HEK293 (cell line): ENCODE measurements at regions not wholly inside any gene's neighbourhood (a gene's known extent, or its start where the extent isn't known, plus 50 kb on each side); places are given as distances from the start of the nearest gene placed in this dataset.

Experiments used
- CTCF ChIP-seq: fragments of 450-650 bp; formaldehyde crosslinking; IDR thresholded peaks from 2 replicates; pipeline ENCODE4 v1.5.1; 2016; ENCODE audit warnings: missing biosample characterization, missing genetic modification characterization
- HOXC10 ChIP-seq: sonication (generic); formaldehyde crosslinking; IDR thresholded peaks from 2 replicates; pipeline ENCODE4 v1.8.1; 2023; ENCODE audit warnings: mild to moderate bottlenecking, missing genetic modification reagents
- KLF10 ChIP-seq: fragments of 450-650 bp; IDR thresholded peaks from 2 replicates; pipeline ENCODE4 v1.5.1; 2018; ENCODE audit warnings: missing biosample characterization, mild to moderate bottlenecking, missing genetic modification characterization
- KLF16 ChIP-seq: fragments of 450-650 bp; formaldehyde crosslinking; IDR thresholded peaks from 2 replicates; pipeline ENCODE4 v1.5.1; 2017; ENCODE audit warnings: missing biosample characterization, missing genetic modification characterization
- SALL2 ChIP-seq: fragments of 450-650 bp; formaldehyde crosslinking; IDR thresholded peaks from 2 replicates; pipeline ENCODE4 v1.5.0; 2017; ENCODE audit warnings: missing biosample characterization, mild to moderate bottlenecking, missing genetic modification characterization, borderline replicate concordance
- TCF7L2 ChIP-seq: IDR thresholded peaks from 2 replicates; pipeline ENCODE4 v1.6.1; 2011; ENCODE audit warnings: low read depth, mild to moderate bottlenecking, inconsistent platforms, low read length, moderate library complexity, borderline replicate concordance
- ZBTB8A ChIP-seq: fragments of 450-650 bp; formaldehyde crosslinking; IDR thresholded peaks from 2 replicates; pipeline ENCODE4 v1.5.1; 2016; ENCODE audit warnings: missing biosample characterization, missing genetic modification characterization
- ZNF10 ChIP-seq: fragments of 450-650 bp; formaldehyde crosslinking; IDR thresholded peaks from 2 replicates; pipeline ENCODE4 v1.5.1; 2017; ENCODE audit warnings: missing biosample characterization, missing genetic modification characterization
- ZNF148 ChIP-seq: fragments of 450-650 bp; formaldehyde crosslinking; IDR thresholded peaks from 2 replicates; pipeline ENCODE4 v1.5.0; 2017; ENCODE audit warnings: missing biosample characterization, missing genetic modification characterization, borderline replicate concordance
- ZNF292 ChIP-seq: fragments of 450-650 bp; formaldehyde crosslinking; IDR thresholded peaks from 2 replicates; pipeline ENCODE4 v1.5.1; 2016; ENCODE audit warnings: low read depth, missing biosample characterization, missing genetic modification characterization, borderline replicate concordance
- ZNF350 ChIP-seq: fragments of 450-650 bp; formaldehyde crosslinking; IDR thresholded peaks from 2 replicates; pipeline ENCODE4 v1.5.0; 2017; ENCODE audit warnings: missing biosample characterization, mild to moderate bottlenecking, missing genetic modification characterization
- ZNF548 ChIP-seq: fragments of 450-650 bp; formaldehyde crosslinking; IDR thresholded peaks from 2 replicates; pipeline ENCODE4 v1.5.1; 2016; ENCODE audit warnings: missing biosample characterization, missing genetic modification characterization
- ZNF560 ChIP-seq: fragments of 450-650 bp; formaldehyde crosslinking; IDR thresholded peaks from 2 replicates; pipeline ENCODE4 v1.5.1; 2017; ENCODE audit warnings: missing biosample characterization, missing genetic modification characterization, borderline replicate concordance
- ZNF792 ChIP-seq: fragments of 450-650 bp; formaldehyde crosslinking; IDR thresholded peaks from 2 replicates; pipeline ENCODE4 v1.5.1; 2016; ENCODE audit warnings: missing biosample characterization, missing genetic modification characterization

DNA sequence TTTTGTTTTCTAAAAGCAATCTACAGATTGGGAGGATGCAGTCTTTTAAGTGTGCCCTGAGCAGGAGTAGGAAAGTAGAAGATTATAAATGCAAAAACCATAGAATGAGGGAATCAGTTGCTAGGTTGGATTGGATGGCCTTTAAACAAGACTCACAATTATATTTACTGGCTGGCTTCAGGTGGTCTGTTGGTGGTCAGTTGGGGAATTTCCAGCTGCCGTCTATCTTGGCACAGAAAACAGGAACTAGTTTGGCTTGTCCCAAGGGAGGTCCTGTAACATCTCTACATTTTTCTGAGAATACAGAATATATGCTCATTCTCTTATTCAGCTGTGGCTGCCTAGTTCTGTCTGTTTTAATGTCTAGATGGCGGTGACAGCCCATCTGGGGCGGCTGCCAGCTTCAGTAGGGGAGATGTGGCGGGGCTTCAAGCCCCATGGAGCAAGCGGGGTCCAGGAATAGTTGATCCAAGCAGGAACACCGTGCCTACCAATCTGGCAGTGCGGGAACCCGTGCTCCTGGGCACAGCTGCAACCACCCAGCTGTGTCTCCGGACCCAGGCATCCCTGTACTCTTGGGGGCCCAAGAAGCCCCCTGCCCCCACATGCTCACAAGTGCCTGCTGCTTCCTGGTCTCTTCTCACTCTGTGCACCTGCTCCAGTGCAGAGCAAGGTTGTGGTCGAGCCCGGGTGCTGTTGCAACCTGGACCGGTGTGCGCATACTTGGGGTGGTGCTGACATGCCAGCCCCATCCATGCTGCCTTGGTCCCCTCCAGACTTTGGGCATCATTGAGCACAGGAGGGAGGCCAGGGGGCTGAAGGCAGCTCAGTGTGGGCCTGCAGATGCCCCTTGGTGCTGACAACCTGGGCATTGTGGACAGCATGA is 1182.6 kb downstream of the AMY1C start:
- TF ChIP-seq CTCF (tag by site-specific recombination): no peak
- TF ChIP-seq ZNF350: no peak
- TF ChIP-seq ZBTB8A (tag by site-specific recombination): no peak
- no peak for TF ChIP-seq ZNF560 (tag by site-specific recombination)
- TF ChIP-seq ZNF548: no peak
- no peak for TF ChIP-seq KLF10 (tag by site-specific recombination)
- TF ChIP-seq SALL2: no peak
- TF ChIP-seq ZNF792 (tag by site-specific recombination): no peak
- TF ChIP-seq HOXC10 (CRISPR knock-in tag): no peak
- TF ChIP-seq ZNF10 (tag by site-specific recombination): no peak
- no peak for TF ChIP-seq ZNF148
- TF ChIP-seq TCF7L2: no peak
- TF ChIP-seq ZNF292 (tag by site-specific recombination): no peak
- TF ChIP-seq KLF16 (tag by site-specific recombination): no peak
